Activated CD8-positive, alpha-beta T cell treated with anti-CD3 and anti-CD28 coated beads for 36 hours (primary cell): ENCODE measurements at regions not wholly inside any gene's neighbourhood (a gene's known extent, or its start where the extent isn't known, plus 50 kb on each side); places are given as distances from the start of the nearest gene placed in this dataset.

Source experiments
- ATAC-seq: fragments of 200-7000 bp; cut with Tn5 transposase; one replicate; pipeline ENCODE4 v1.10.0; 2021; ENCODE audit warnings: mild to moderate bottlenecking, moderate library complexity
- CTCF ChIA-PET: fragments of 350-600 bp; sonication (Branson Sonifier 250); formaldehyde crosslinking; loops from one replicate; lab custom pipeline; 2021; ENCODE audit warnings: antibody characterized with exemption; lab: Charles Lee
- POLR2A ChIA-PET: fragments of 350-600 bp; sonication (Branson Sonifier 250); formaldehyde crosslinking; loops from one replicate; lab custom pipeline; 2021; ENCODE audit warnings: antibody characterized with exemption; lab: Charles Lee
- DNase-seq: peaks from one replicate; pipeline ENCODE4 v3.0.0-alpha.2; 2020
- H3K27ac Mint-ChIP-seq: one replicate; pipeline ENCODE4 v1.8.0; 2021; ENCODE audit warnings: mild to moderate bottlenecking, mixed read lengths
- H3K27me3 Mint-ChIP-seq: one replicate; pipeline ENCODE4 v1.8.0; 2021; ENCODE audit warnings: mixed read lengths
- H3K36me3 Mint-ChIP-seq: one replicate; pipeline ENCODE4 v1.8.0; 2021; ENCODE audit warnings: low read depth, mixed read lengths
- H3K4me1 Mint-ChIP-seq: one replicate; pipeline ENCODE4 v1.8.0; 2021; ENCODE audit warnings: low read depth, mixed read lengths
- H3K4me3 Mint-ChIP-seq: one replicate; pipeline ENCODE4 v1.8.0; 2021; ENCODE audit warnings: mild to moderate bottlenecking, moderate library complexity, mixed read lengths
- H3K9me3 Mint-ChIP-seq: one replicate; pipeline ENCODE4 v1.8.0; 2021; ENCODE audit warnings: mixed read lengths
- intact Hi-C: fragments of 100-400 bp; cut with micrococcal nuclease; formaldehyde crosslinking; loops from one replicate; pipeline ENCODE4 v1.10.0; 2022
- TF ChIP-seq, protein P1 (sequence below): fragments of 200-600 bp; IDR thresholded peaks from one replicate; pipeline ENCODE4 v1.8.0; 2022; ENCODE audit warnings: antibody characterized with exemption, mild to moderate bottlenecking

DNA sequence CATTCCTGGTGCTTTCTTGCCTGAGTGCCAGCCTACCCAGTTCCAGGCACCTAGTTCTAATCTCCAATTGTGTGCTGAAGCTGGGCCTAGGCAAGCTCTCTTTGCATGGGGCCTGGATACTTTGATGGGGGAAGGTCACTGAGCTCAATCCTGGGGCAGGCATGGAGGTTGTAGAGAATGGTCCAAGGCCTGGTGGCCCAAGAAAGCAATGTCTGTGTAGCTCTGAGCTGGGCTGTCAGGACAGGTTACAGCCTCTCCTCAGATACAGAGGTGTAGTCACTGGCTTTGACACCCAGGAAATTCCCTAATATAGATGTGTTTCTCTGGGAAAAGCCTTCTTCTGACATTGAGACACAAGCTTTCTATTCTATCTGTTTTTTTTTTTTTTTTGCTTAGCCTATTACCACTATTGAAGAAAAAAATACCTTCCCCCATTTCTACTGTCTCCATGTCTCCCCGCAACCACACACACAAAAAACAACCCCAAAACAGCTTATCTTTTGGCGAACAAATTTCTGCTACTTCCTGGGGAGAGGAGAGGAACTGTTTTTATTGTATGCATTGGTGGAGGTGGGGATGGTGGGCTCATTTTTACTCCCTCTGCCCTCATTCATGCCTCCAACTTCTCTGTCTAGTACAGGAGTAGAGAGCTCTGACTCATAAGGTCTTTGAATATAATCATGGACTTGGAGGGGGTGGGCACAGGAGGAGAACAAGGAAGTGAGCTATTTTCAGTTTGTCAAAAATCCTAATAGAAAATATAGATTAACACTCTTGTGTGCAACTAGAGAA, 66.7 kb upstream of the DHX15 start:
- no peak overlapping the region for H3K27ac Mint-ChIP-seq
- H3K36me3 Mint-ChIP-seq: no peaks in the 10 kb centered on the region
- TF ChIP-seq, protein P1, sequence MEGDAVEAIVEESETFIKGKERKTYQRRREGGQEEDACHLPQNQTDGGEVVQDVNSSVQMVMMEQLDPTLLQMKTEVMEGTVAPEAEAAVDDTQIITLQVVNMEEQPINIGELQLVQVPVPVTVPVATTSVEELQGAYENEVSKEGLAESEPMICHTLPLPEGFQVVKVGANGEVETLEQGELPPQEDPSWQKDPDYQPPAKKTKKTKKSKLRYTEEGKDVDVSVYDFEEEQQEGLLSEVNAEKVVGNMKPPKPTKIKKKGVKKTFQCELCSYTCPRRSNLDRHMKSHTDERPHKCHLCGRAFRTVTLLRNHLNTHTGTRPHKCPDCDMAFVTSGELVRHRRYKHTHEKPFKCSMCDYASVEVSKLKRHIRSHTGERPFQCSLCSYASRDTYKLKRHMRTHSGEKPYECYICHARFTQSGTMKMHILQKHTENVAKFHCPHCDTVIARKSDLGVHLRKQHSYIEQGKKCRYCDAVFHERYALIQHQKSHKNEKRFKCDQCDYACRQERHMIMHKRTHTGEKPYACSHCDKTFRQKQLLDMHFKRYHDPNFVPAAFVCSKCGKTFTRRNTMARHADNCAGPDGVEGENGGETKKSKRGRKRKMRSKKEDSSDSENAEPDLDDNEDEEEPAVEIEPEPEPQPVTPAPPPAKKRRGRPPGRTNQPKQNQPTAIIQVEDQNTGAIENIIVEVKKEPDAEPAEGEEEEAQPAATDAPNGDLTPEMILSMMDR: no peak

DNA sequence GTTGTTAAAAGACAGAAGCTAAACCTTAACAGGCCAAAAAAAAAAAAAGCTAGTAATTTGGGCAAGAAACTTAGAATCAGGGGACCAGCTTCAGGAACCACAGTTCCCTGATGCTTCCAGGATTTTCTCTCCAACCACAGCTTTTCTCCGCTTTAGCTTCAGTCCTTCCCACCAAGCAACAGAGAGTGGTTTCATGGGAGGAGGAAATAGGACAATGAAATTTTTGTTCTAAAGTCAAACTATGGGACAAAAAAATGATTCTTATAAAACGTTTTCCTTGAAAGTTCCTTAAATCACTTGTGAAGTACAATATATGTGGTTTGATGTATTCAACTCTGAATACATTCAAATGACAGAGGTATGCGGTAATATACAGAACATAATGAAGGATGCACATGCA, 71.0 kb upstream of the DHX15 start:
- no peaks in the 10 kb centered on the region for H3K9me3 Mint-ChIP-seq
- TF ChIP-seq, protein P1: no peak
- ChIA-PET POLR2A (no interaction called here), CTCF (no interaction called here)
- H3K27me3 Mint-ChIP-seq: peaks cover 9% of the 10 kb centered on the region
- H3K27ac Mint-ChIP-seq: no peak overlapping the region
- no peaks in the 10 kb centered on the region for H3K4me1 Mint-ChIP-seq
- no peaks in the 10 kb centered on the region for H3K36me3 Mint-ChIP-seq
- H3K4me3 Mint-ChIP-seq: no peak overlapping the region
- intact Hi-C loops: no loop called here
- no peak for DNase-seq
- ATAC-seq: no peak

More for the DNA sequence above, 66.7 kb upstream of the DHX15 start:
- Mint-ChIP-seq H3K4me3 (no peak overlapping the region), H3K27me3 (peaks cover 5% of the 10 kb centered on the region), H3K9me3 (no peaks in the 10 kb centered on the region), H3K4me1 (no peaks in the 10 kb centered on the region)
- intact Hi-C loops: no loop called here
- POLR2A ChIA-PET: no interaction called here
- no peak for DNase-seq
- CTCF ChIA-PET: interaction anchor here (0.9 to 1.6 kb wide), 2 partner anchors 9 to 163 kb away, joined by 3 read pairs; no protein-coding TSS in a partner anchor
- no peak for ATAC-seq

DNA sequence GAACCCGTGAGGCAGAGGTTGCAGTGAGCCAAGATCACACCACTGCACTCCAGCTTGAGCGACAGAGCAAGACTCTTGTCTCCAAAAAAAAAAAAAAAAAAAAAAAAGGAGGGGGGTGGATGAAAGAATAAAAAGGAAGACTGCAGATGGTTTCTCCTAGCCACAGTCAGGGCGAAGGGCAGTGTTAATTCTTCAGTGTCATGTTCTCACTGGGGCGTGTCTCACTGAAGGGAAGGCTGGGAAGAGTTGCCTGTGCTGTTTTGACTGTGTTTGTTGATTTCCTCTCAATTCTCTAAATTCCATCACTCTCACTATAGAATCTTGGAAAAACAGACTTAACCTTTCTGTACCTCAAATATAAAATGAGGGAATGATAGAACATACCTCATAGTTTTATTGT, 71.6 kb upstream of the DHX15 start:
- ATAC-seq (no peak), DNase-seq (no peak)
- Mint-ChIP-seq H3K36me3 (no peaks in the 10 kb centered on the region), H3K4me3 (no peak overlapping the region), H3K27ac (no peak overlapping the region), H3K4me1 (no peaks in the 10 kb centered on the region), H3K9me3 (no peaks in the 10 kb centered on the region), H3K27me3 (peaks cover 9% of the 10 kb centered on the region)
- TF ChIP-seq, protein P1: no peak
- CTCF ChIA-PET: no interaction called here
- intact Hi-C loops: no loop called here
- POLR2A ChIA-PET: no interaction called here

DNA sequence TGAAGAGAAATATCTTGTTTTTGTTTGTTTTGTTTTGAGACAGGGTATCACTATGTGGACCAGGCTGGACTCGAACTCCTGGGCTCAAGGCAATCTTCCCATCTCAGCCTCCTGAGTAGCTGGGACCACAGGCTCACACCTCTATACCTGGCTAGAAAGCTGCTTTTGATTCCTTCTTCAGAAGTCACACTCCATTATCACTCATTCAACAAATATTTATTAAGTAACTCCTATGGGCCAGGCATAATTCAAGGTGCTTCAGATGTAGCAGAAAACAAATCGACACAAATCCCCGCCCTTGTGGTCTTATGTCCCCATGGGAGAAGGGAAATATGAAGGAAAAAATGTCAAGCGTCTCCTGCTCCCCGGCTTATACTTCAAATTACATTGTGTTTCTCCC, 72.6 kb upstream of the DHX15 start:
- ATAC-seq (no peak), DNase-seq (no peak)
- H3K4me1 Mint-ChIP-seq: no peaks in the 10 kb centered on the region
- no peak overlapping the region for H3K27ac Mint-ChIP-seq
- TF ChIP-seq, protein P1: no peak
- H3K4me3 Mint-ChIP-seq: no peak overlapping the region
- no peaks in the 10 kb centered on the region for H3K36me3 Mint-ChIP-seq
- intact Hi-C loops: no loop called here
- H3K27me3 Mint-ChIP-seq: peaks cover 9% of the 10 kb centered on the region
- ChIA-PET POLR2A (no interaction called here), CTCF (no interaction called here)
- H3K9me3 Mint-ChIP-seq: no peaks in the 10 kb centered on the region

DNA sequence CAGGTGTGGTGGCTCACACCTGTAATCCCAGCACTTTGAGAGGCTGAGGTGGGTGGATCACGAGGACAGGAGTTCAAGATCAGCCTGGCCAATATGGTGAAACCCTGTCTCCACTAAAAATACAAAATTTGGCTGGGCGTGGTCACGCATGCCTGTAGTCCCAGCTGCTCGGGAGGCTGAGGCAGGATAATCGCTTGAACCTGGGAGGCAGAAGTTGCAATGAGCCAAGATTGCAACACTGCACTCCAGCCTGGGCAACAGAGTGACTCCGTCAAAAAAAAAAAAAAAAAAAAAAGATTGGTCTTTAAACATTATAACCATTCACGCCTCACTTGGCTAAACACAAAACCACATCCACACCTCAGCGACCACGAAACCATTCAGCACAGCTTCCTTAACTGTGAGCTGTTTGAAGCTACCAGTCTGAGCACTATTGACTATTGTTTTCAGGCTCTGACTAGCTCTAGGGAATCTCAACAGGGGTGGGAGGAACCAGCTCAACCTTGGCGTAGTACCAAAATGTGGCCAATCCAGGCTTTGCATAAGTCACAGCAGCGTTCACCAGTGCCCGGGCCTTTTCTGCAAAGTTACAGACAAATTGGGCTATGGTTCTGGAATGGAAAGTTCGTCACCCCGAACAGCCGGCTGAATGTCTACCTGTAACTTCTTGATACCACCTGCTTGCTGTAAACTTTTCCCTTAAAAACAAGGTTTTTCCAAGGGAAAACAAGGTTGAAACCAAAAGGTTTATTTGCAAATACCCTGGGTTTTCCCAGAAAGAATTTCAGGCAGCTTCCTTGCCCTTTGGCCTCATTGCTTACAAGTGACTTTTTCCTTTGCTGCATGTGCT, 73.6 kb upstream of the DHX15 start:
- Mint-ChIP-seq H3K4me3 (no peak overlapping the region), H3K27ac (no peak overlapping the region), H3K4me1 (no peaks in the 10 kb centered on the region), H3K27me3 (peaks cover 10% of the 10 kb centered on the region), H3K9me3 (no peaks in the 10 kb centered on the region), H3K36me3 (no peaks in the 10 kb centered on the region)
- ATAC-seq (no peak), DNase-seq (peak; percentile 25)
- ChIA-PET CTCF (no interaction called here), POLR2A (no interaction called here)
- intact Hi-C loops: no loop called here
- TF ChIP-seq, protein P1: no peak
